Upper lobe of left lung (tissue), 6 donors: ENCODE measurements at regions not wholly inside any gene's neighbourhood (a gene's known extent, or its start where the extent isn't known, plus 50 kb on each side); places are given as distances from the start of the nearest gene placed in this dataset.

Source experiments
- ATAC-seq, 2 donors: fragments of 200-7000 bp; cut with Tn5 transposase; one replicate each; pipeline ENCODE4 v1.9.1; 2022; ENCODE audit warnings: mild to moderate bottlenecking in 2 of 2, moderate library complexity in 2 of 2; ENCODE audit not compliant: low FRiP score in 2 of 2
- DNase-seq, 2 donors: peaks; one replicate each; pipeline ENCODE4 v3.0.0-alpha.2; 2019 to 2020
- H3K27ac ChIP-seq, 4 donors: fragments of 200-600 bp; sonication (generic); one replicate each; pipeline ENCODE4 v1.5.1; 2016 to 2019
- H3K27me3 ChIP-seq, 4 donors: fragments of 200-600 bp; sonication (generic); one replicate each; pipeline ENCODE4 v1.5.1; 2017 to 2019
- H3K36me3 ChIP-seq, 4 donors: fragments of 200-600 bp; sonication (generic); one replicate each; pipeline ENCODE4 v1.5.1; 2016 to 2019
- H3K4me1 ChIP-seq, 4 donors: fragments of 200-600 bp; sonication (generic); one replicate each; pipeline ENCODE4 v1.5.1; 2018 to 2019
- H3K4me3 ChIP-seq, 4 donors: fragments of 200-600 bp; sonication (generic); one replicate each; pipeline ENCODE4 v1.5.1; 2017 to 2019; ENCODE audit warnings: mild to moderate bottlenecking in 2 of 4, moderate library complexity in 1 of 4
- H3K9me3 ChIP-seq, 4 donors: fragments of 200-600 bp; sonication (generic); one replicate each; pipeline ENCODE4 v1.5.1; 2018 to 2019
- CTCF ChIP-seq, 6 experiments: fragments of 450-650 bp in 4 of 6; fragments of 200-600 bp in 2 of 6; sonication (generic) in 2 of 6; IDR thresholded peaks; one replicate each; pipeline ENCODE4 v1.5.1; 2016 to 2019; ENCODE audit warnings: antibody characterized with exemption in 6 of 6
- EP300 ChIP-seq, 4 donors: sonication (generic); formaldehyde crosslinking; IDR thresholded peaks; one replicate each; pipeline ENCODE4 v1.5.1; 2017; ENCODE audit warnings: antibody characterized with exemption in 4 of 4, control low read depth in 2 of 4
- POLR2A ChIP-seq, 4 donors: fragments of 450-650 bp; IDR thresholded peaks; one replicate each; pipeline ENCODE4 v1.5.1; 2016 to 2017; ENCODE audit warnings: antibody characterized with exemption in 4 of 4, mild to moderate bottlenecking in 2 of 4
- POLR2AphosphoS5 ChIP-seq, 2 donors: sonication (generic); formaldehyde crosslinking; IDR thresholded peaks; one replicate each; pipeline ENCODE4 v1.5.1; 2017; ENCODE audit warnings: antibody characterized with exemption in 2 of 2
- WGBS, 2 donors: methylation state at CpG; one replicate each; pipeline ENCODE4 v1.1.5; 2017 to 2018; 5-methylcytosine and 5-hydroxymethylcytosine counted together
- donor health status: DM: no; HTN: no; CAD: no; lungs with moderate emphysema.
- donor health status: DM: no; HTN: yes; CAD: no; lungs with severe emphysema.

- Histone ChIP-seq H3K27me3 (no peaks in the 10 kb centered on the region), H3K4me3 (no peak overlapping the region), H3K27ac (no peak overlapping the region), H3K9me3 (peaks cover 0 to 11% (median 3%) of the 10 kb centered on the region in 4 donors), H3K4me1 (no peaks in the 10 kb centered on the region), H3K36me3 (no peaks in the 10 kb centered on the region)
- WGBS, 2 donors = 95 to 98% methylated on average over 2 of the region's 2 CpGs
- ATAC-seq = peak in 1 of 2 donors; percentile 19
- no peak for TF ChIP-seq POLR2A (IDR thresholded peaks at IDR 0.05)
- TF ChIP-seq POLR2AphosphoS5 (IDR thresholded peaks at IDR 0.05) = no peak
- DNase-seq = no peak
These were observed 377.7 kb upstream of the MEX3C start for GRCh38 chr18:51575171-51575570.

DNA sequence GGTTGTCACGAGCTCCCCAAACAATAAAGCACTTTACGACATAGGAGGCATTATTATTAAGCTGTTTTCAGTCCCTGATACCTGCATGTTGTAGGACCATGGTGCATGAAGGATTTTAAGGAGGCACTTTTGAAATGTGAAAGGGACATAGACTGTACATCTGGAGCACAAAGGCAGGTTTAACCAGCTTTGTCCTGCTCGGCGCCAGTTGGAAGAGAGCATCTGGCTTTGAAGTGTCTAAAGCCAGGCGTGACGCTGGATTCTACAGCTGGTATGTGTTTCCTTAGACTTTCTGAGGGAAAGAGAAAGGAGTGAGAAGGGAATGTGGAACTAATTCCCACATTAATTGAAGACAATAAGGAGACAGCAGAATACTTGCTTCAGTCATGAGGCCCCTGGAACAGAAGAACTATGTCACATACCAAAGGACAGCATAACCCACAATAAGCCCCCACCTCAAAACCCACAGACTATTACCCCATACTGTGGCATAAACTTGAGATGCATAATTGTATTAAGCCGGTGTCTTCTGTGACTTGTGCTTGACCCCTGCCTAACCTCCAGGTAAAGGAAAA, 381.0 kb upstream of the MEX3C start:
- DNase-seq = no peak
- H3K27me3 ChIP-seq = no peaks in the 10 kb centered on the region
- H3K27ac ChIP-seq = no peak overlapping the region
- peaks cover 0 to 11% (median 3%) of the 10 kb centered on the region in 4 donors for H3K9me3 ChIP-seq
- TF ChIP-seq CTCF (IDR thresholded peaks at IDR 0.05) (no peak), POLR2AphosphoS5 (IDR thresholded peaks at IDR 0.05) (no peak), POLR2A (IDR thresholded peaks at IDR 0.05) (no peak)
- H3K4me3 ChIP-seq = no peak overlapping the region
- no peak for ATAC-seq
- no peaks in the 10 kb centered on the region for H3K36me3 ChIP-seq
- H3K4me1 ChIP-seq = no peaks in the 10 kb centered on the region
- WGBS, 2 donors = 69 to 78% methylated on average over 7 of the region's 7 CpGs

- Histone ChIP-seq H3K9me3 (peaks cover 0 to 11% (median 3%) of the 10 kb centered on the region in 4 donors), H3K4me1 (no peaks in the 10 kb centered on the region), H3K4me3 (no peak overlapping the region), H3K27me3 (no peaks in the 10 kb centered on the region), H3K27ac (no peak overlapping the region), H3K36me3 (no peaks in the 10 kb centered on the region)
- no peak for TF ChIP-seq POLR2AphosphoS5 (IDR thresholded peaks at IDR 0.05)
- TF ChIP-seq POLR2A (IDR thresholded peaks at IDR 0.05) = no peak
- no peak for TF ChIP-seq CTCF (IDR thresholded peaks at IDR 0.05)
- no peak for TF ChIP-seq EP300 (IDR thresholded peaks at IDR 0.05)
- DNase-seq (no peak), ATAC-seq (no peak)
- WGBS, 2 donors = 81 to 92% methylated on average over 4 of the region's 4 CpGs
These were observed 383.1 kb upstream of the MEX3C start for GRCh38 chr18:51580580-51580979.

DNA sequence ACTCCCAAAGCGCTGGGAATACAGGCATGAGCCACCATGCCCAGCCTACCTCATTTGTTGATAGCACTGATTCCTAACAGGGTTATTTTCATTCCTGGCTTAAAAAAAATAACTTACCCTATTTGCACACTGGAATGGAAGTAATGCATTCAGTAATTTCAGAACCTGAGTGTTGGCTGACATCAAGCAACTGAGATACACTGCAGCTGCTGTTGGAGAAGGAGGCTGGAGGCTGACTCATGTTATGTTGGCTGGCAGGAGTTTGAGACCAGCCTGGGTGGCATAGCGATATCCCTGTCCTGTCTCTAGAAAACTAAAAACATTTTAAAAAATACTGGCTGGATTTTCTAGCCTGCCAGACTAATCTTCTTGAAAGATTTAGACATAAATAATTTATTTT, 385.1 kb upstream of the MEX3C start:
- Histone ChIP-seq H3K4me3 (no peak overlapping the region), H3K9me3 (peaks cover 0 to 5% (median 1%) of the 10 kb centered on the region in 4 donors), H3K36me3 (no peaks in the 10 kb centered on the region), H3K27me3 (no peaks in the 10 kb centered on the region), H3K4me1 (no peaks in the 10 kb centered on the region), H3K27ac (no peak overlapping the region)
- no peak for DNase-seq
- no peak for TF ChIP-seq POLR2A (IDR thresholded peaks at IDR 0.05)
- TF ChIP-seq CTCF (IDR thresholded peaks at IDR 0.05) = no peak
- no peak for TF ChIP-seq POLR2AphosphoS5 (IDR thresholded peaks at IDR 0.05)
- TF ChIP-seq EP300 (IDR thresholded peaks at IDR 0.05) = no peak
- 76 to 94% methylated on average over 2 of the region's 2 CpGs for WGBS, 2 donors
- ATAC-seq = no peak

DNA sequence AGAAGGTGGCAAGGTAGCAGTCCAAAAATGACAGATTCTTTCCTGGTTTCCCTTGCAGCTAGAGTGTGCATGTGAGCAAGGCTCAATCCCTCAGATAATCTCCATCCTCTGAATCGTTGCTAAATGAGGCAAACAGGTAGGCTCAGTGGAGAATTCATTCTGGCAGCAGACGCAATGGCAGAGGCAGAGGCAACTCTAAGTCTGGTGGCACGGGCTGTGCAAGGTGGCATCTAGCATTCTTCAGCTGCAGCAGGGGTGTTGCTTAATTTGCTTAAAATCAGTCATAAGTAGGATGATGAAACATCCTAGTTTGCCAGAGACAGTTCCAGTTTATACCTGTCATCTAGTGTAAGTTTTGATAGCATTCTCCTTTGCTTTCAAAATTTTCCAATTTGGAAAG, 391.1 kb upstream of the MEX3C start:
- ATAC-seq (no peak), DNase-seq (no peak)
- 65 to 74% methylated on average over 3 of the region's 3 CpGs for WGBS, 2 donors
- Histone ChIP-seq H3K27me3 (no peaks in the 10 kb centered on the region), H3K4me1 (no peaks in the 10 kb centered on the region), H3K9me3 (no peaks in the 10 kb centered on the region), H3K4me3 (no peak overlapping the region), H3K27ac (no peak overlapping the region), H3K36me3 (no peaks in the 10 kb centered on the region)
- TF ChIP-seq POLR2AphosphoS5 (IDR thresholded peaks at IDR 0.05) (no peak), EP300 (IDR thresholded peaks at IDR 0.05) (no peak), POLR2A (IDR thresholded peaks at IDR 0.05) (no peak), CTCF (IDR thresholded peaks at IDR 0.05) (no peak)
